Erythroblast (primary cell): ENCODE measurements at regions not wholly inside any gene's neighbourhood (a gene's known extent, or its start where the extent isn't known, plus 50 kb on each side); places are given as distances from the start of the nearest gene placed in this dataset.

Source experiments
- DNase-seq, 2 experiments: peaks; one replicate each; lab custom pipeline; 2025; lab: John Stamatoyannopoulos, UW
- GATA1 ChIP-seq: IDR thresholded peaks from 2 replicates; pipeline ENCODE4 v1.6.1; 2011; ENCODE audit warnings: low read depth, mild to moderate bottlenecking, control low read depth, low read length, moderate library complexity
- POLR2A ChIP-seq: IDR thresholded peaks from 2 replicates; pipeline ENCODE4 v1.6.1; 2011; ENCODE audit warnings: mild to moderate bottlenecking, low read length

DNA sequence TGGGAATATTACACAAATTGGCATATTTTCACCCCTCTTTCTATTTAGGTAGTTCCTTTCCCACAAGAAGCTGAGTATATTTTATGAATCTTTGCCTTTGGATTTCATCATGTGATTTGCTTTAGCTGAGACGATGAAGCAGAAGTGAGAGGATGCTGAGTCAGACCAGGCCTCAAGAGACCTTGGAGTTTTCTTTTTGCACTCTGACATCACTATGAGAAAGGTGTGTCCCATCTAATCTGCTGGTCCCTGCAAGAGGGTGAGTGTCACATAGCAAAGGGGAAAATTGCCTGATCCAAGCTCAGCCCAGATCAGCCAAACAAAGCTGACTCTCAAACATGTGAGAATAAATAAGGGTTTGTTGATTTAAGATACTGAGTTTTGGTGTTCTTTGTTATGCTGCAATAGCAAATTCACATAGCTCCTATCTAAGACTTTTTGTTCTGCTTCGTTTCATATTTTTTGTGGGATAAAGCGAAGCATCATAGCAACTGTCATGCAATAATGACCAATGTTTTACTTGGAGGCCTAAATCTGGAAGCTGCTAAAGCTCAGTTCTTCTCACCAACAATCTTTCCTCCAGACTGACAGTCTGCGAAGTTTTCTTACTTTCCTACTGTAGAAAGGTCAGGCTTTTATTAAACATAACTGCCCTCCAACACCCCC, 176.9 kb downstream of the PDHA2 start:
- peak in 1 of 2 experiments; percentile 48 for DNase-seq
- TF ChIP-seq POLR2A = no peak
- TF ChIP-seq GATA1 = no peak

DNA sequence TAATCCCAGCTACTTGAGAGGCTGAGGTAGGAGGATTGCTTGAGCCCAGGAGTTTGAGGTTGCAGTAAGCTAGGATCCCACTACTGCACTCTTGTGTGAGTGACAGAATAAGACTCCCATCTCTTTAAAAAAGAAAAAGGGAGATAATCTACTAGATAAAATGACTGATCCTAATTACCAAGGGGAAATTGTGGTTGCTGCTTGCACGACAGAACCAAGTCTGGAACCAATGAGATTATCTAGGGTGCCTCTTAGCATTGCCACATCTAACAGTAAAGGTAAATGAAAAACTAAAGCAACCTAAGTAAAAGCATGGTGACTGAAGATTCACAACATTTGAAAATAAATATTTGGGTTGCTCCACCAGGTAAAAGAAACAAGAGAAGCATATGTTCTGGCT, 185.1 kb downstream of the PDHA2 start:
- DNase-seq = no peak
- no peak for TF ChIP-seq POLR2A
- no peak for TF ChIP-seq GATA1

DNA sequence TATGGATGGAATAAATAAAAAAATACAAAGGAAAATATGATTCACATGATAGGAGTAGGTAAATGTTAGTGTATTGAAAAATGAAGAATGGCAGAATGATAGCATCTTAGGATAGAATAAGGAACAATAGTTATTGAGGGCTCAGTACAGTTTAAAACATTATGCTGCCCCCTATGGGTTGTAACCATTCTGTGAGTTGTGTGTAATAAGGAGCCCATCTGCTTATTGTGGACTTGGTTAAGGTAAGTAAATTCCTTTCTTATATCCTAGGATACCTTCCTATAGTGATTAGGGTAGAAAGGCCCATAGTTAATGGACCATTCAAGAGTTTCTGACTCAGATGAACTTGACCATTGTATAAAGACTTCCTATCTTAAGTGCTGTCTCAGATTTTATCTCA, 195.8 kb downstream of the PDHA2 start:
- peak; percentile 2 to 28 for DNase-seq
- no peak for TF ChIP-seq GATA1
- TF ChIP-seq POLR2A = no peak

DNA sequence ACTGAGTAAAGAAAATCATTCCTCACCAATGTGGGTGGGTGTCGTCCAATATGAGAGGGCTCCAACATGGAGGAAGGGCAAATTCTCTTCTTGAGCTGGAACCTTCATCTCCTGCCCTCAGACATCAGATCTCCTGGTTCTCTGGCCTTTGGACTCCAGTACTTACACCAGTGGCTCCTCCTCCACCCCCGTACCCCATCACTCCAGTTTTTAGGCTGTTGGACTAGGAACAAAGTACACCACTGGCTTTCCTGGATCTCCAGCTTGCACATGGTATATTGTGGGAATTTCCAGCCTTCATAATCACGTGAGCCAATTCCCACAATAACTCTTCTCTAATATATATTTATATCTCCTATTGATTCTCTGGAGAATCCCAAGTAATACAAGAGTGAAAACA, 196.9 kb downstream of the PDHA2 start:
- DNase-seq = no peak
- TF ChIP-seq POLR2A = no peak
- TF ChIP-seq GATA1 = no peak

DNA sequence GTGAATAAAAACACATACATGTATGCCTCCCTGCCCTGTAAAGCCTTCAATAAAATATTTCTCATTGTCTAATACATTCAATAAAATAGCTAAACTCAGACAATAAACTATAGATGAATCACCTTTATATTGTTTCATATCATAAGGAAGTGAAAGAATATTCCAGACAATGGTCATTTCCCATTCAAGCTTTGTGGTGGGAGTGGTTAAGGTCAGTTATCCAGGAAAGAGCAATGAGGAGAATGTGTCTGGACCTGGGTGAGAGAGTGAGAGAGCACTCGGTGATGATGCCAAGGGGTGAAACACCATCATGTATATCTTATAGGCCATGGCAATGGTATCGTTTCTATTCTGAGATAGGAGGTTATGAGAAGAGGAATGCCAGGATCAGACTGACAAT, 197.8 kb downstream of the PDHA2 start:
- TF ChIP-seq POLR2A = no peak
- no peak for TF ChIP-seq GATA1
- no peak for DNase-seq

DNA sequence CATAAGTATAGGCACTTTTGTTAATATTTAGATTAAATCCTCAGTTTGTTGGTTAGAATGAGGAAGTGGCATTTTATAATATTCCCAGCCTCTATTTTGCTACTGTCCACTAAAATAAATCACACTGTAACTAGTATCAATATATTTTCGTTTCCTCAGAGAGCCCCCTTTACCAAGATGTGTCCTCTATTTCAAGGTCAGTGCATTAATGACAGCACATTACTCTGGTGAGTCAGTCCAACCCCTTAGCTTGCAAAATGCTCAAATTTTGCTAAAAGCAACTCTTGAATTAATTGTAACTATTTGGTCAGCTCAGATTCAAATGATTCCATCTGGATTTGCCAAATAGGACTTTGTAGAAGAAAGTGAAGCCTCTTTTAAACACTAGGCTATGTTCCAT, 199.3 kb downstream of the PDHA2 start:
- TF ChIP-seq POLR2A (no peak), GATA1 (no peak)
- no peak for DNase-seq

DNA sequence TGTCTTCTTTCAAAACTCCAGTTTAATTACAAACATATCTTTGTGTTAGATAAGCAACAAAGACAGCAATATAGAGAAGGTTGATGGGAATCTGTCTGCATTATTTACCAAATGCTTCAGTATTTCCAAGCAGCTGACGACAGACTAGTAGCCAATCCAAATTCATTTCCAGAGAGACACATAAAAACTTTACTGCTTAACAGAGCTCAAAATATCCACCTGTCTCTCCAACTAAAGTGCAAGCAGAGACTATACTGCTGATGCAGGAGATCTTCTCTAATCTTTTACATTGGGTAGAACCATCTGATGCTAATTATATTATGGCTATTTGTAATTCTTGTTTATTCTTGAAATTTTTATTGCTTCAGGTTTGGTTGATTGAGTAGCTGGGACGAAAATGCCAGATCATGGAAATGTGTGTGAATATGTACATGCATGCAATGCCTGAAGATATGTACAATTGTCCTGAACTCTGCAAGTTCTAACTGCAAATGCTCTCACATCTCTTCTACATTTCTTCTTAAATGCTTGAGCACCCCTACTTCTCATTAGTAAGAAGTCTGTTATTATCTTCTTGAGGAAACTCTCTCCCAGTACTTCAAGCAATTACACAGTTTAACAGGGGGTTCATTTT, 200.0 kb downstream of the PDHA2 start:
- no peak for DNase-seq
- TF ChIP-seq POLR2A (no peak), GATA1 (no peak)

DNA sequence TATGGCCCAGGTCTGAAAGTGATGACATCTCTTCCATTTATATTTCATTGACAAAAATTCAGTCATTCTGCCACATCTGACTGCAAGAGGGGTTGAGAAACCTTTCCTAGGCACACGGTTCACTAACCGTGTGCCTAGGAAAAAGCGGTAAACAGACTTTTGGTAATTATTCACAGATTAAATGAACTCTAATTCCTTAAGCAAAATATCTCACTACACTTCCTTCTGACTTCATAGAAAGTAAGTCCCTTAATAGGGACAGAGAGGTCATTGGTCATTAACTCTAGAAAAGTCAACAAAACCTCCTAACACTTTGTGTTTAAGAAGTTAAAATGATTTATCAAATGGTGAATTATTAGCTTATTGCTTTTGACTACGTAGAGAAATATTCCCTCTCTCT, 205.1 kb downstream of the PDHA2 start:
- no peak for DNase-seq
- TF ChIP-seq POLR2A (no peak), GATA1 (no peak)

DNA sequence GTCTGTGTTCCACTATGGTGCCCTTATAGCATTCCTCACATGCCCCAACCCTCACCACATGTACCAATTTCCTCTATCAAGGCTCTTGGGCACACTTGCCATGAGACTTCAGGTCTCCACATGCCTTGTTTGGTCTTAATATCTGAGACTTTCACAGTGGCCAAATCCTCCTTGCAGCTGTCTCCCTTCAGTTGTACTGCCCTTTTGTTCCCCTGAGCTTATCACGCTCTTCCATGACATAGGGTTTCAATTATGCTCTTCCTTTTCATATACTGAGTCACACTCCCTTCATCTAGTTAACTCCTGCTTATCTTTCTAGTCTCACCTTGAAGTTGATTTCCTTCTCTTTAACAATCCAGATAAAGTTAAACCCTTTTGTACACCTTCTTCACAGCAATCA, 212.9 kb downstream of the PDHA2 start:
- TF ChIP-seq POLR2A (no peak), GATA1 (no peak)
- no peak for DNase-seq

DNA sequence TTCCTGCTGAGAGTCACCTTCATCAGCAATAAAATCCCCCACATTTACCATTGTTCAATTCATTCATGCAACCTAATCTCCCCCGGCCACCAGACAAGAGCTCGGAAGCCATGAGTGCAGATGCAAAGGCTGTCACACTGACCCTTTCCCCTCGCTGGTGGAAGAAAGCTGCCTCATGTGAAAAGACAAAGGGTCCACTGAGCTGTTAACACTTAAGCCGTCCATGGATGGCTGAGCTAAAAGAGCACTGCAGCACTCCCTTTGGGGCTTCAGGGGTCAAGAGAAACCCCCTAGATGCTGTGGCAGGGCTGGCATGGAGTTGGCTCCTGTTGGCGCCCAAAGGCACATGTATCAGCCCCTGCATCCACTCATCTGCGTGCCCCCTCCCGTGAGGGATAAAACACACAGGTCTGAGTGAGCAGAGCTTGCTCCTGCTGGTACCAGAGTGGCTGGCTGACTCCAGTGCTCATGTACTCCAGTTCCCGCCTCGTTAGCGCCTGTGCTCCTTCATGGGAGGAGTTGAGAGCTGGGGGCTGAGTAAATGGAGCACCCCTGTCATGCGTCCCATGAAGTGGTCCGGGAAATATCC, 216.5 kb downstream of the PDHA2 start:
- TF ChIP-seq GATA1 (no peak), POLR2A (no peak)
- DNase-seq = no peak

DNA sequence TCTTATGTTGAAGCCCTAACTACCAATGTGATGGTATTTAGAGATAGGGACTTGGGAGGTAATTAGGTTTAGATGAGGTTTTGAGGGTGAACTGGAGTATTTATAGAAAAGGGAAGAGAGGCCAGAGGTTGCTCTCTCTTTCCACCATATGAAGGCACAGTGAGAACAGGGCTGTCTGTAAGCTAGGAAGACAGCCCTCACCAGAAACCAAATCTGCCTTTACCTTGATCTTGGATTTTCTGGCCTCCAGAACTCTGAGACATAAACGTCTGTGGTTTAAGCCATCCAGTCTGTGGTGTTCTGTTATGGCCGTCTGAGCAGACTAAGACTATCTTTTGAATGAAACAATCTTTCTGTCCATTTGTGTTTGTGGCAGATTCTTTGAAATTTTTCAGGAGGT, 223.7 kb downstream of the PDHA2 start:
- TF ChIP-seq GATA1 (no peak), POLR2A (no peak)
- no peak for DNase-seq

DNA sequence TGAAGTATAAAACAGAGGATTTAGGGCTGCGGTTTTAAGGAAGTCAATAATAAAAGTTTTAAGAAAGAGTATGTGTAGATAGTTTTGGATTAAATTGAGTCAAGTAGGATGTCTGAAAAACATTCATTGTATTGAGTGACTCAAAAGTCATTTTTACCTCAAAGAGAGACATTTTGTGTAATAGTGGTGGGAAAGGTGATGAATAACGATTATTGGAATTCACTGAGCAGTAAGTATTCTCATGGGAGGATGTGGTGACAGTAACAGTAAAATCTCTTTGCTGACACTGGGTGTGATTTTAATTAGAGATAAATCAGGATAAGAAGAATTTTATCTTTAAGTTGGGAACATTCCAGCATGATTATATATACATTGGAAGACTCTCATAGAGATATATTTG, 233.6 kb downstream of the PDHA2 start:
- DNase-seq = no peak

DNA sequence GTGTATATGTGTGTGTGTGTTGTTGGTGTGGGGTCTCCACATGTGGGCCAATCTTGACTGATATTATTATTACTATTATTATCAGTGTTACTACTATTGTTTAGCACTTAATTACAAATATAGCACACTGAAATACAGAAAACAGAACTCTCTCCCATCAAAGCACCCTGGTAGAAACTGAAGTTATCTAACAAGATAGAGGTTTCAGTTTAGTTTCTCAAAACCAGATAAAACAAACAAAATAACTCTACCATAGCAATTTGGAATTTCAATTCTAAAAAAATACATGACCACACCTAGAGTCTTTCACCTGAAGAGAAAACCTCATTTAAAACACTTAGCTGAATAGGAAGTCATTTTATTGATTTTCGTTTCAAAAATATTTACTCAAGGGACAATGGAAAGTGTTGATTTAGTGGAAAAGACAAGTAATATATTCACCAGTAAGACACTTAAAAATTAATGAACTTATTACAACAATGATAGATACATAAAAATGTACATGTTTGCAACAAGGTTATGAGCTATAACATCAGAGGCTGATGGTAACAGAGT, 252.3 kb downstream of the PDHA2 start:
- no peak for DNase-seq
- TF ChIP-seq GATA1 = no peak
- no peak for TF ChIP-seq POLR2A

More for the DNA sequence above, 233.6 kb downstream of the PDHA2 start:
- TF ChIP-seq GATA1 = no peak
- no peak for TF ChIP-seq POLR2A

DNA sequence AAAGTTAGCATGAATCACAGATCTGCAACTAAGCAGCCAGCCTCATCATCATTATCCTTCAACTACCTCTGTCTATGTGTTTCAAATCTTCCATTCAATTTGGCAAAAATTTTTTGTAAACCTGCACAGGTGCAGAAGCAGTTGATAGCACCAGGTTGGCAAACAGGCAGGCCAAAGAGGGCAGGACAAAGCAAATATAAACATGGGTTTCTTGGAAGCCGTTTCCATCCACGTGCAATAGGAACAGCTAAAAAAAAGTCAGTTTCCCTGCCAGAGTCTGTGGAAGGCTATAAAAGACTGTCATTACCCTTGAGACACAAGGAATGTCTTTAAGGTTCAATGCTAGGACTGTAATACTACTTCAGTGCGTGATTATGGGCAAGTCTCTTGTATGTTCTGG, 253.2 kb downstream of the PDHA2 start:
- DNase-seq = no peak
- TF ChIP-seq GATA1 (no peak), POLR2A (no peak)
